ENCODE measurements at regions not wholly inside any gene's neighbourhood (a gene's known extent, or its start where the extent isn't known, plus 50 kb on each side); places are given as distances from the start of the nearest gene placed in this dataset.

- Histone ChIP-seq H3K4me1 (no peaks in the 10 kb centered on the region), H3K36me3 (no peaks in the 10 kb centered on the region), H3K27ac (no peak overlapping the region), H3K4me3 (no peak overlapping the region), H3K9me3 (no peaks in the 10 kb centered on the region), H3K27me3 (peaks cover 0 to 3% (median 0%) of the 10 kb centered on the region in 3 donors)
- DNase-seq, result no peak
- ATAC-seq, result no peak
- TF ChIP-seq POLR2A (IDR thresholded peaks at IDR 0.05) (no peak), CTCF (IDR thresholded peaks at IDR 0.05 in 4 of 5, conservative IDR thresholded peaks at IDR 0.05 in 1 of 5) (no peak)
- in situ Hi-C loops (cut with MboI; ENCODE audit: low sequenced_read_pairs in 4 of 4), result no loop called here
- intact Hi-C loops (cut with DNase I; ENCODE audit: low total_unique reads), result no loop called here
Observed at GRCh38 chr1:115479055-115479482, 141.0 kb upstream of the NGF start.

- DNase-seq, result no peak
- TF ChIP-seq POLR2A (IDR thresholded peaks at IDR 0.05) (no peak), CTCF (IDR thresholded peaks at IDR 0.05 in 4 of 5, conservative IDR thresholded peaks at IDR 0.05 in 1 of 5) (no peak)
- peaks cover 0 to 3% (median 0%) of the 10 kb centered on the region in 3 donors for H3K27me3 ChIP-seq
- H3K36me3 ChIP-seq, result no peaks in the 10 kb centered on the region
- no peak overlapping the region for H3K4me3 ChIP-seq
- no peaks in the 10 kb centered on the region for H3K4me1 ChIP-seq
- intact Hi-C loops (cut with DNase I; ENCODE audit: low total_unique reads), result no loop called here
- H3K9me3 ChIP-seq, result no peaks in the 10 kb centered on the region
- ATAC-seq, result no peak
- in situ Hi-C loops (cut with MboI; ENCODE audit: low sequenced_read_pairs in 4 of 4), result no loop called here
- H3K27ac ChIP-seq, result no peak overlapping the region
Observed at GRCh38 chr1:115477071-115477470, 139.0 kb upstream of the NGF start.

- ATAC-seq, result no peak
- intact Hi-C loops (cut with DNase I; ENCODE audit: low total_unique reads) (no loop called here), in situ Hi-C loops (cut with MboI; ENCODE audit: low sequenced_read_pairs in 4 of 4) (no loop called here)
- H3K27ac ChIP-seq, result no peak overlapping the region
- peaks cover 0 to 3% (median 0%) of the 10 kb centered on the region in 3 donors for H3K27me3 ChIP-seq
- DNase-seq, result no peak
- TF ChIP-seq POLR2A (IDR thresholded peaks at IDR 0.05) (no peak), CTCF (IDR thresholded peaks at IDR 0.05 in 4 of 5, conservative IDR thresholded peaks at IDR 0.05 in 1 of 5) (no peak)
- no peaks in the 10 kb centered on the region for H3K4me1 ChIP-seq
- no peak overlapping the region for H3K4me3 ChIP-seq
- H3K9me3 ChIP-seq, result no peaks in the 10 kb centered on the region
- no peaks in the 10 kb centered on the region for H3K36me3 ChIP-seq
Observed at GRCh38 chr1:115476616-115477015, 138.6 kb upstream of the NGF start.

GRCh38 chr1:115475901-115476300 lies 137.9 kb upstream of the NGF start:
- intact Hi-C loops (cut with DNase I; ENCODE audit: low total_unique reads) (no loop called here), in situ Hi-C loops (cut with MboI; ENCODE audit: low sequenced_read_pairs in 4 of 4) (no loop called here)
- no peaks in the 10 kb centered on the region for H3K4me1 ChIP-seq
- no peaks in the 10 kb centered on the region for H3K9me3 ChIP-seq
- no peaks in the 10 kb centered on the region for H3K36me3 ChIP-seq
- no peak for ATAC-seq
- no peak for TF ChIP-seq POLR2A (IDR thresholded peaks at IDR 0.05)
- no peak for TF ChIP-seq CTCF (IDR thresholded peaks at IDR 0.05 in 4 of 5, conservative IDR thresholded peaks at IDR 0.05 in 1 of 5)
- no peak for DNase-seq
- H3K27ac ChIP-seq, result no peak overlapping the region
- no peak overlapping the region for H3K4me3 ChIP-seq
- H3K27me3 ChIP-seq, result peaks cover 0 to 3% (median 0%) of the 10 kb centered on the region in 3 donors

GRCh38 chr1:115475252-115475651 lies 137.2 kb upstream of the NGF start:
- ATAC-seq, result no peak
- TF ChIP-seq CTCF (IDR thresholded peaks at IDR 0.05 in 4 of 5, conservative IDR thresholded peaks at IDR 0.05 in 1 of 5) (no peak), POLR2A (IDR thresholded peaks at IDR 0.05) (no peak)

More at GRCh38 chr1:115475252-115475651, 137.2 kb upstream of the NGF start:
- Histone ChIP-seq H3K27ac (no peak overlapping the region), H3K27me3 (peaks cover 0 to 3% (median 0%) of the 10 kb centered on the region in 3 donors), H3K9me3 (no peaks in the 10 kb centered on the region), H3K4me3 (no peak overlapping the region), H3K4me1 (no peaks in the 10 kb centered on the region), H3K36me3 (no peaks in the 10 kb centered on the region)
- DNase-seq, result no peak
- in situ Hi-C loops (cut with MboI; ENCODE audit: low sequenced_read_pairs in 4 of 4) (no loop called here), intact Hi-C loops (cut with DNase I; ENCODE audit: low total_unique reads) (no loop called here)

All from gastrocnemius medialis (tissue), 4 donors.